Esophagus squamous epithelium (tissue), 5 donors: ENCODE measurements at regions not wholly inside any gene's neighbourhood (a gene's known extent, or its start where the extent isn't known, plus 50 kb on each side); places are given as distances from the start of the nearest gene placed in this dataset.
"Not testable (repeated sequence)": the region's sequence is repeated elsewhere in the genome, so short reads cannot be mapped to it uniquely, and the experiment has no call there.

Experiments used
- DNase-seq: peaks from one replicate; lab custom pipeline; 2025; lab: John Stamatoyannopoulos, UW
- H3K27ac ChIP-seq, 4 donors: fragments of 200-600 bp; sonication (generic); one replicate each; pipeline ENCODE4 v1.5.1; 2016 to 2019; ENCODE audit warnings: mild to moderate bottlenecking in 1 of 4
- H3K27me3 ChIP-seq, 4 donors: fragments of 200-600 bp; sonication (generic); 1 replicate in 3 of 4; 2 replicates in 1 of 4; pipeline versions ENCODE4 v1.5.1 to v1.6.0; 2017 to 2021; ENCODE audit warnings: antibody characterized with exemption in 1 of 4
- H3K36me3 ChIP-seq, 3 donors: fragments of 200-600 bp; sonication (generic); one replicate each; pipeline ENCODE4 v1.5.1; 2016 to 2019
- H3K4me1 ChIP-seq, 3 donors: fragments of 200-600 bp; sonication (generic); one replicate each; pipeline ENCODE4 v1.5.1; 2017 to 2019
- H3K4me3 ChIP-seq, 4 donors: fragments of 200-600 bp; sonication (generic); 1 replicate in 3 of 4; 2 replicates in 1 of 4; pipeline ENCODE4 v1.5.1; 2016 to 2019; ENCODE audit warnings: mild to moderate bottlenecking in 2 of 4, moderate library complexity in 1 of 4
- H3K9me3 ChIP-seq, 3 donors: fragments of 200-600 bp; sonication (generic); one replicate each; pipeline ENCODE4 v1.5.1; 2016 to 2019
- CTCF ChIP-seq, 6 experiments: fragments of 450-650 bp in 4 of 6; fragments of 200-600 bp in 2 of 6; sonication (generic) in 2 of 6; IDR thresholded peaks; one replicate each; pipeline ENCODE4 v1.5.1; 2016 to 2019; ENCODE audit warnings: antibody characterized with exemption in 6 of 6, mild to moderate bottlenecking in 4 of 6, moderate library complexity in 4 of 6
- POLR2A ChIP-seq, 4 donors: fragments of 450-650 bp; IDR thresholded peaks; one replicate each; pipeline ENCODE4 v1.6.1; 2017; ENCODE audit warnings: antibody characterized with exemption in 4 of 4, mild to moderate bottlenecking in 4 of 4, moderate library complexity in 3 of 4
- WGBS, 2 donors: methylation state at CpG; one replicate each; pipeline ENCODE4 v1.1.5; 2018; 5-methylcytosine and 5-hydroxymethylcytosine counted together
- intact Hi-C: fragments of 100-400 bp; cut with DNase I; formaldehyde crosslinking; loops from one replicate; pipeline ENCODE4 v1.15.0; 2022
- donor health status: DM: yes; HTN: yes; CAD: no.

DNA sequence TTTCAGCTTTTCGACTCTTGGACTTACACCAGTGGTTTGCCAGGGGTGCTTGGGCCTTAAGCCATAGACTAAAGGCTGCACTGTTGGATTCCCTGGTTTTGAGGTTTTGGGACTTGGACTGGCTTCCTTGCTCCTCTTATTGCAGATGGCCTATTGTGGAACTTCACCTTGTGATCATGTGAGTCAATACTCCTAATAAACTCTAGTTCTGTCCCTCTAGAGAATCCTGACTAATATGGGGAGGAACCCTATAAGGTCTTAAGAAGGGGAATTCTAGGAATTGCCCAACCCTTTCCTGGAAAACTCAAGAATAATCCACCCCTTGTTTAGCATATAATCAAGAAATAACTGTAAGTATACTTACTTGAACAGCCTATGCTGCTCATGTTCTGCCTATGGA is 491.8 kb downstream of the TMEM135 start:
- Histone ChIP-seq H3K4me3 (no peak overlapping the region), H3K36me3 (no peaks in the 10 kb centered on the region), H3K4me1 (no peaks in the 10 kb centered on the region), H3K9me3 (peaks cover 0 to under 1% (median 0%) of the 10 kb centered on the region in 3 donors), H3K27ac (no peak overlapping the region), H3K27me3 (no peaks in the 10 kb centered on the region)
- intact Hi-C loops = no loop called here
- no peak for DNase-seq
- 93% methylated on average over 1 of the region's 1 CpG; no CpG with 5 or more reads in 1 of the 2 donors for WGBS, 2 donors
- TF ChIP-seq CTCF (IDR thresholded peaks at IDR 0.05) (no peak), POLR2A (IDR thresholded peaks at IDR 0.05) (no peak)

- H3K27ac ChIP-seq = no peak overlapping the region
- no peaks in the 10 kb centered on the region for H3K36me3 ChIP-seq
- H3K9me3 ChIP-seq = peaks cover 0 to 7% (median 0%) of the 10 kb centered on the region in 3 donors
- 83% methylated on average over 1 of the region's 3 CpGs; no CpG with 5 or more reads in 1 of the 2 donors for WGBS, 2 donors
- H3K27me3 ChIP-seq = no peaks in the 10 kb centered on the region
- H3K4me3 ChIP-seq = no peak overlapping the region
- intact Hi-C loops = no loop called here
- DNase-seq = no peak
- TF ChIP-seq CTCF (IDR thresholded peaks at IDR 0.05) (no peak), POLR2A (IDR thresholded peaks at IDR 0.05) (no peak)
- H3K4me1 ChIP-seq = no peaks in the 10 kb centered on the region
Measured at GRCh38 chr11:87528752-87529151, 491.0 kb downstream of the TMEM135 start.

- intact Hi-C loops = no loop called here
- Histone ChIP-seq H3K4me1 (no peaks in the 10 kb centered on the region), H3K4me3 (no peak overlapping the region), H3K36me3 (no peaks in the 10 kb centered on the region), H3K27ac (no peak overlapping the region), H3K9me3 (peaks cover 0 to 11% (median 0%) of the 10 kb centered on the region in 3 donors), H3K27me3 (no peaks in the 10 kb centered on the region)
- DNase-seq = no peak
- TF ChIP-seq POLR2A (IDR thresholded peaks at IDR 0.05) = no peak
- TF ChIP-seq CTCF (IDR thresholded peaks at IDR 0.05) = no peak
Measured at GRCh38 chr11:87523276-87523675, 485.5 kb downstream of the TMEM135 start.

DNA sequence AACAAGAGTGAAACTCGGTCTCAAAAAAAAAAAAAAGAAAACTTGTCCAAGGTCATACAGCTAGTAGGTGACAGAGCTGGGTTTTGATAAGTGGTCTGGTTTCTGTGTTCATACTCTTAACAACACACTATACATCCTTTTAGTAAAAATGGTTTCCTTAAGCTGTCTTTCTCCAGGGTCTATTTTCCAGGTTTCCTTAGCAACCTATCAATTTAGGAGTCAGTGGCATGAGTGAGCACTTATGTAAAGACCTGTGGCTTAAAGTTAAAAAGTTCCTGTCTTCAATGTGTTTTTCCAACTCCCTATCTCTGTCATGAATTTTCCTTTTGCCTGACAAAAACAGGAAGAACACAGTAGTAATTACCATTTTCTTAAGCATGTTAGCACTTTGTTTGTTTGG is 480.5 kb downstream of the TMEM135 start:
- intact Hi-C loops = no loop called here
- TF ChIP-seq CTCF (IDR thresholded peaks at IDR 0.05) (no peak), POLR2A (IDR thresholded peaks at IDR 0.05) (no peak)
- Histone ChIP-seq H3K4me1 (no peaks in the 10 kb centered on the region), H3K27ac (no peak overlapping the region), H3K36me3 (no peaks in the 10 kb centered on the region), H3K9me3 (no peaks in the 10 kb centered on the region), H3K4me3 (no peak overlapping the region), H3K27me3 (no peaks in the 10 kb centered on the region)
- WGBS, 2 donors = 75% methylated on average over 1 of the region's 1 CpG; no CpG with 5 or more reads in 1 of the 2 donors
- no peak for DNase-seq

DNA sequence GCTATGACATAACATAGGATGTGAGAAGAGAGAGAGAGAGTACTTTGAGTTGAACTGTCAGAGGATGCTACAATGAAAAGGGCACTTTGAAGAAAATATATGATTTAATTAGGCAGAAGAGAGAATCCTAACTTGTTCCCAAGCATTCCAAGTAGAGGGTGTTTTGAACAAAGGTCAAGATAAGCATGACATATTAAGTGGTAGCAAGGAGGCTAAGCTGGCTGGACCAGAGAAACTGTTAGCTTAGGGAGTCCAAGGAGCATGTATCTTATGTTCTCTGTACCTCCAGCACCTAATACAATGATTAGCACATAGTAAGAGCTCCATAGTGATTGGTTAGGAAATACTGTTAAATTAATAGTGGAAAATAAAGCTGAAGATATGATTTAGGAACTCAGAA is 479.6 kb downstream of the TMEM135 start:
- Histone ChIP-seq H3K4me3 (no peak overlapping the region), H3K9me3 (no peaks in the 10 kb centered on the region), H3K27me3 (no peaks in the 10 kb centered on the region), H3K36me3 (no peaks in the 10 kb centered on the region), H3K4me1 (no peaks in the 10 kb centered on the region), H3K27ac (no peak overlapping the region)
- intact Hi-C loops = no loop called here
- no peak for TF ChIP-seq POLR2A (IDR thresholded peaks at IDR 0.05)
- TF ChIP-seq CTCF (IDR thresholded peaks at IDR 0.05) = no peak
- DNase-seq = no peak

GRCh38 chr11:87507722-87508121 is 470.0 kb downstream of the TMEM135 start:
- DNase-seq, H3K9me3 ChIP-seq, H3K4me1 ChIP-seq, H3K27me3 ChIP-seq, intact Hi-C loops, H3K36me3 ChIP-seq, H3K27ac ChIP-seq, H3K4me3 ChIP-seq: not testable (repeated sequence)
- WGBS, 2 donors = 29% methylated on average over 2 of the region's 2 CpGs; no CpG with 5 or more reads in 1 of the 2 donors

DNA sequence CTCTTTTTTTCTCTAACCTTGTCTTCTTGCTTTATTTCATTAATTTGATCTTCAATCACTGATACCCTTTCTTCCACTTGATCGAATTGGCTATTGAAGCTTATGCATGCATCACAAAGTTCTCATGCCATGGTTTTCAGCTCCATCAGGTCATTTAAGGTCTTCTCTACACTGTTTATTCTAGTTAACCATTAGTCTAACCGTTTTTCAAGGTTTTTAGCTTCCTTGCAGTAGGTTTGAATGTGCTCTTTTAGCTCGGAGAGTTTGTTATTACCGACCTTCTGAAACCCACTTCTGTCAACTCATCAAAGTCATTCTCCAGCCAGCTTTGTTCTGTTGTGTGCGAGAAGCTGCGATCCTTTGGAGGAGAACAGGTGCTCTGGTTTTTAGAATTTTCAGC is 469.2 kb downstream of the TMEM135 start:
- H3K27me3 ChIP-seq, intact Hi-C loops, H3K9me3 ChIP-seq, H3K4me1 ChIP-seq, H3K27ac ChIP-seq, H3K4me3 ChIP-seq, H3K36me3 ChIP-seq, DNase-seq: not testable (repeated sequence)
- WGBS, 2 donors = 60 to 65% methylated on average over 6 of the region's 6 CpGs
